Activated B cell treated with CpG ODN at 0.5 μM for 24 hours (primary cell): ENCODE measurements at regions not wholly inside any gene's neighbourhood (a gene's known extent, or its start where the extent isn't known, plus 50 kb on each side); places are given as distances from the start of the nearest gene placed in this dataset.

Source experiments
- ATAC-seq: fragments of 200-7000 bp; cut with Tn5 transposase; one replicate; pipeline ENCODE4 v1.10.0; 2021; ENCODE audit warnings: low read depth, mild to moderate bottlenecking, moderate library complexity
- CTCF ChIA-PET: fragments of 350-600 bp; sonication (Branson Sonifier 250); formaldehyde crosslinking; loops from one replicate; lab custom pipeline; 2021; ENCODE audit warnings: antibody characterized with exemption; lab: Charles Lee
- POLR2A ChIA-PET: fragments of 350-600 bp; sonication (Branson Sonifier 250); formaldehyde crosslinking; loops from one replicate; lab custom pipeline; 2021; ENCODE audit warnings: antibody characterized with exemption; lab: Charles Lee
- DNase-seq: peaks from one replicate; pipeline ENCODE4 v3.0.0; 2022
- H3K27ac Mint-ChIP-seq: one replicate; pipeline ENCODE4 v1.8.0; 2020; ENCODE audit warnings: mixed read lengths
- H3K27me3 Mint-ChIP-seq: one replicate; pipeline ENCODE4 v1.8.0; 2021; ENCODE audit warnings: mixed read lengths
- H3K36me3 Mint-ChIP-seq: one replicate; pipeline ENCODE4 v1.8.0; 2021; ENCODE audit warnings: low read depth, mixed read lengths
- H3K4me1 Mint-ChIP-seq: one replicate; pipeline ENCODE4 v1.8.0; 2021; ENCODE audit warnings: mixed read lengths
- H3K4me3 Mint-ChIP-seq: one replicate; pipeline ENCODE4 v1.8.0; 2020; ENCODE audit warnings: mild to moderate bottlenecking, mixed read lengths
- H3K9me3 Mint-ChIP-seq: one replicate; pipeline ENCODE4 v1.8.0; 2020; ENCODE audit warnings: mixed read lengths
- CTCF ChIP-seq: fragments of 200-600 bp; IDR thresholded peaks from one replicate; pipeline ENCODE4 v1.8.0; 2022; ENCODE audit warnings: antibody characterized with exemption, mild to moderate bottlenecking
- intact Hi-C: fragments of 100-400 bp; cut with micrococcal nuclease; formaldehyde crosslinking; loops from one replicate; pipeline ENCODE4 v1.15.1; 2024

- no peak for TF ChIP-seq CTCF
- ATAC-seq (no peak), DNase-seq (no peak)
- CTCF ChIA-PET = no interaction called here
- H3K4me1 Mint-ChIP-seq = no peaks in the 10 kb centered on the region
- intact Hi-C loops = no loop called here
- peaks cover 3% of the 10 kb centered on the region for H3K27me3 Mint-ChIP-seq
- peaks cover 3% of the 10 kb centered on the region for H3K9me3 Mint-ChIP-seq
- POLR2A ChIA-PET = no interaction called here
- H3K27ac Mint-ChIP-seq = no peak overlapping the region
- H3K36me3 Mint-ChIP-seq = no peaks in the 10 kb centered on the region
- H3K4me3 Mint-ChIP-seq = no peak overlapping the region
Observed at GRCh38 chr10:30238836-30239235, 110.2 kb downstream of the MTPAP start.

- H3K36me3 Mint-ChIP-seq = no peaks in the 10 kb centered on the region
- H3K4me3 Mint-ChIP-seq = no peak overlapping the region
- peaks cover 4% of the 10 kb centered on the region for H3K27me3 Mint-ChIP-seq
- intact Hi-C loops = no loop called here
- CTCF ChIA-PET = no interaction called here
- DNase-seq (no peak), ATAC-seq (no peak)
- no peak overlapping the region for H3K27ac Mint-ChIP-seq
- peaks cover 3% of the 10 kb centered on the region for H3K9me3 Mint-ChIP-seq
- POLR2A ChIA-PET = no interaction called here
- no peak for TF ChIP-seq CTCF
- H3K4me1 Mint-ChIP-seq = no peaks in the 10 kb centered on the region
Observed at GRCh38 chr10:30233186-30233959, 115.7 kb downstream of the MTPAP start.

DNA sequence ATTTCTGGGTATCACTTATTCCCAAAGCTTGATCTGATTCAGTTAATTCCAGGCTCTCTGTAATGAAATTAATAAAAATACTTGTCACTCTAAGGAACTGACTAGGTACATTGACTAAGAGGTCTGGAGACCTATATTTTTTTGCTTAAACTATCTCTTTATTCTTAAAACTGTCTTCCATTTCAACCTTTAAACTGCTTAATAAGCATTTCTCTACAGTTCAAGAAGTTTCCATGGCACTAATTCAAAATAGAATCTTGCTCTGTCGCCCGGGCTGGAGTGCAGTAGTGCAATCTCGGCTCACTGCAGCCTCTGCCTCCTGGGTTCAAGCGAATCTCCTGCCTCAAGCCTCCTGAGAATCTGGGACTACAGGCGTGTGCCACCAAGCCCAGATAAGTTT, 117.4 kb downstream of the MTPAP start:
- ATAC-seq (no peak), DNase-seq (no peak)
- H3K27ac Mint-ChIP-seq = no peak overlapping the region
- H3K4me3 Mint-ChIP-seq = no peak overlapping the region
- H3K36me3 Mint-ChIP-seq = no peaks in the 10 kb centered on the region
- intact Hi-C loops = no loop called here
- ChIA-PET POLR2A (no interaction called here), CTCF (no interaction called here)
- H3K27me3 Mint-ChIP-seq = peaks cover 5% of the 10 kb centered on the region
- H3K9me3 Mint-ChIP-seq = peaks cover 3% of the 10 kb centered on the region
- TF ChIP-seq CTCF = no peak
- no peaks in the 10 kb centered on the region for H3K4me1 Mint-ChIP-seq

- ATAC-seq (no peak), DNase-seq (no peak)
- ChIA-PET POLR2A (no interaction called here), CTCF (no interaction called here)
- no peak for TF ChIP-seq CTCF
- Mint-ChIP-seq H3K4me3 (no peak overlapping the region), H3K9me3 (peaks cover 3% of the 10 kb centered on the region), H3K27ac (no peak overlapping the region), H3K27me3 (peaks cover 5% of the 10 kb centered on the region), H3K36me3 (no peaks in the 10 kb centered on the region), H3K4me1 (no peaks in the 10 kb centered on the region)
- intact Hi-C loops = no loop called here
Observed at GRCh38 chr10:30231071-30231652, 117.9 kb downstream of the MTPAP start.

DNA sequence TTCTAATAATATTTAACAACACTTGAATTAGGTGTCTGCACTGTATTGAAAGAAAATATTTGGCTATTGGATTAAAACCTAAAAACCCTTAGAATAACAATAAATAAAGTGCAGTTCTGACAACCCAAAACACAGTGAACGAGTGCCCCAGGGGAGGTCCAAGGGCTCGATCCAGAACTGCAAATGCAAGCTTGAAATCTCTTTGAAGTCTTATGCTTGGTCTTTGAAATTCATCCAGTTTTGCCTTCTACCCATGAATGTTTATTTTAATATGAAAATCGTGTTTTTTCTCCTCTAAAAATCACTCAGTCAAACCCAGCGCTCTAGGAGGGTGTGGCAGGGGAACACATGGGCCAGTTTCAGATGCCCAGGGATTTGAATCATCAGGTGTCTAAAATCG, 119.5 kb downstream of the MTPAP start:
- CTCF ChIA-PET = no interaction called here
- no peak overlapping the region for H3K27ac Mint-ChIP-seq
- intact Hi-C loops = no loop called here
- H3K9me3 Mint-ChIP-seq = peaks cover under 1% of the 10 kb centered on the region
- TF ChIP-seq CTCF = no peak
- no peak for DNase-seq
- no peak overlapping the region for H3K4me3 Mint-ChIP-seq
- H3K4me1 Mint-ChIP-seq = no peaks in the 10 kb centered on the region
- no peak for ATAC-seq
- H3K27me3 Mint-ChIP-seq = peaks cover 5% of the 10 kb centered on the region
- POLR2A ChIA-PET = no interaction called here
- H3K36me3 Mint-ChIP-seq = no peaks in the 10 kb centered on the region
